DOHH2 (cell line): ENCODE measurements at regions not wholly inside any gene's neighbourhood (a gene's known extent, or its start where the extent isn't known, plus 50 kb on each side); places are given as distances from the start of the nearest gene placed in this dataset.

Experiments
- H3F3A ChIP-seq: fragments of 200-600 bp; sonication (generic), shearing (Covaris generic); 2 replicates; pipeline ENCODE4 v1.6.0; 2016; ENCODE audit warnings: antibody characterized with exemption, mild to moderate bottlenecking; ENCODE audit not compliant: control insufficient read depth, insufficient read depth
- H3K27ac ChIP-seq: fragments of 200-600 bp; sonication (generic); 2 replicates; pipeline ENCODE4 v1.5.1; 2014; ENCODE audit warnings: low read depth, mild to moderate bottlenecking, low read length, moderate library complexity
- H3K27me3 ChIP-seq: fragments of 200-600 bp; sonication (generic); 2 replicates; pipeline ENCODE4 v1.6.1; 2014; ENCODE audit warnings: mild to moderate bottlenecking, low read length, mixed read lengths; ENCODE audit not compliant: control insufficient read depth
- H3K36me3 ChIP-seq: fragments of 200-600 bp; sonication (generic); 2 replicates; pipeline ENCODE4 v1.6.1; 2014; ENCODE audit warnings: mild to moderate bottlenecking, low read length, moderate library complexity, mixed read lengths; ENCODE audit not compliant: control insufficient read depth
- H3K4me1 ChIP-seq: fragments of 200-600 bp; sonication (generic); 2 replicates; pipeline ENCODE4 v1.6.1; 2014; ENCODE audit warnings: mild to moderate bottlenecking, low read length, mixed read lengths; ENCODE audit not compliant: control insufficient read depth
- H3K4me2 ChIP-seq: fragments of 200-600 bp; sonication (generic); 2 replicates; pipeline ENCODE4 v1.6.0; 2014; ENCODE audit warnings: mild to moderate bottlenecking, low read length, moderate library complexity
- H3K4me3 ChIP-seq: fragments of 200-600 bp; sonication (generic); 2 replicates; pipeline ENCODE4 v1.5.1; 2014; ENCODE audit warnings: mild to moderate bottlenecking, low read length, mixed read lengths
- H3K79me2 ChIP-seq: fragments of 200-600 bp; sonication (generic); 2 replicates; pipeline ENCODE4 v1.6.1; 2014; ENCODE audit warnings: mild to moderate bottlenecking, low read length, mixed read lengths; ENCODE audit not compliant: control insufficient read depth
- H3K9me2 ChIP-seq: fragments of 200-600 bp; sonication (generic); replicated peaks from 2 replicates; pipeline ENCODE4 v1.6.1; 2014; ENCODE audit warnings: mild to moderate bottlenecking, low read length, mixed read lengths; ENCODE audit not compliant: control insufficient read depth
- H3K9me3 ChIP-seq: fragments of 200-600 bp; sonication (generic); 2 replicates; pipeline ENCODE4 v1.6.1; 2014; ENCODE audit warnings: antibody characterized with exemption, low read length, mixed read lengths; ENCODE audit not compliant: control insufficient read depth, insufficient read depth
- H4K20me1 ChIP-seq: fragments of 200-600 bp; sonication (generic); 2 replicates; pipeline ENCODE4 v1.6.0; 2014; ENCODE audit warnings: low read depth, mild to moderate bottlenecking, antibody characterized with exemption, low read length, moderate library complexity; ENCODE audit not compliant: control insufficient read depth, insufficient read depth
- EZH2phosphoT487 ChIP-seq: fragments of 200-600 bp; sonication (generic); IDR thresholded peaks from 2 replicates; pipeline ENCODE4 v1.6.1; 2017; ENCODE audit warnings: borderline replicate concordance, mild to moderate bottlenecking, antibody characterized with exemption, low read length, moderate library complexity, mixed read lengths
- TF ChIP-seq, protein P1 (sequence below): fragments of 200-600 bp; sonication (generic); IDR thresholded peaks from one replicate; pipeline ENCODE4 v1.5.1; 2014; ENCODE audit warnings: antibody characterized with exemption, mild to moderate bottlenecking, low read depth, low read length; ENCODE audit not compliant: poor library complexity, severe bottlenecking

DNA sequence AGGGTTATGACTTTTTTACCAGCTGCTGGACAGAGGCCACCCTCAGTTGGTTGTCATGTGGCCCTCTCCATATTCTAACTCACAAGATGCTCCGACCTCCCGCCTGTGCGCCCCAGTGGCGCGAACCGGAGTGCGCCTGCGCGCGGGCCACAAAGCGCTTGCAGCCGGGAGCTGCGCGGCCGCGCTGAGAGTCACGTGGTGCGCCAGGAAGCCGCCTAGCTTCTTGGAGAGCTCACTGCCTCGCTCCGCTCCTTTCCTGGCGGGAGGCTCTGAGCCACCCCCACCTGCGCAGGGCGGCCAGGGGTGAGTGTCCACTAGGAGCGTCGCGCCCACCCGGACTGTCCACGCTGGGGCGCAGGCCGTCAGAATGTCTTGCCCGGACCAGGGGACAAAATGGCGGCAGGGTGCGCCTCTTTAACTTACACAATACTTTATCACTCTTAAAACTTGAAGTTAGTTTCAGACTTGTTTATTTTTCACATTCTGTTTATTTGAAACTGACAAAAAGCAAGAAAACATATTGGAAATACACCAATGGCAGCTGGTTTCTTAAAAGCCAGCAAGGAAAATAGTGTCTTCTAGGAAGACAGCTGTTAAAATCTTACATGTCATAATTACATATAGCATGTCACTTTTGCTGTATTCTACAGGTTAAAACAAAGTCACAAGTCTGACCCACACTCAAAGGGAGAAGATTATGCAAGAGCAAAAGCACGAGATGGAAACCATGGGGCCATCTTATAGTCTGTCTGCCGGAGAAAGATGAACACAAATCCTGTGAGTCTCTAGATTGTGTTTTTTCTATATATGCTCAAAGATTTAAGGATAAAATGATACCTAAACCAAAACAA lies 357.9 kb downstream of the CNTNAP4 start:
- Histone ChIP-seq H3F3A (no peaks in the 10 kb centered on the region), H3K27ac (no peak overlapping the region), H4K20me1 (no peaks in the 10 kb centered on the region), H3K4me3 (no peak overlapping the region), H3K79me2 (no peaks in the 10 kb centered on the region), H3K36me3 (no peaks in the 10 kb centered on the region), H3K4me1 (0 out of 2 replicates have a peak, but pooled peaks cover 3% of the 10 kb centered on the region), H3K27me3 (no peaks in the 10 kb centered on the region), H3K9me2 (no peaks in the 10 kb centered on the region), H3K9me3 (no peaks in the 10 kb centered on the region), H3K4me2 (no peak overlapping the region)
- TF ChIP-seq EZH2phosphoT487: no peak
- TF ChIP-seq, protein P1, sequence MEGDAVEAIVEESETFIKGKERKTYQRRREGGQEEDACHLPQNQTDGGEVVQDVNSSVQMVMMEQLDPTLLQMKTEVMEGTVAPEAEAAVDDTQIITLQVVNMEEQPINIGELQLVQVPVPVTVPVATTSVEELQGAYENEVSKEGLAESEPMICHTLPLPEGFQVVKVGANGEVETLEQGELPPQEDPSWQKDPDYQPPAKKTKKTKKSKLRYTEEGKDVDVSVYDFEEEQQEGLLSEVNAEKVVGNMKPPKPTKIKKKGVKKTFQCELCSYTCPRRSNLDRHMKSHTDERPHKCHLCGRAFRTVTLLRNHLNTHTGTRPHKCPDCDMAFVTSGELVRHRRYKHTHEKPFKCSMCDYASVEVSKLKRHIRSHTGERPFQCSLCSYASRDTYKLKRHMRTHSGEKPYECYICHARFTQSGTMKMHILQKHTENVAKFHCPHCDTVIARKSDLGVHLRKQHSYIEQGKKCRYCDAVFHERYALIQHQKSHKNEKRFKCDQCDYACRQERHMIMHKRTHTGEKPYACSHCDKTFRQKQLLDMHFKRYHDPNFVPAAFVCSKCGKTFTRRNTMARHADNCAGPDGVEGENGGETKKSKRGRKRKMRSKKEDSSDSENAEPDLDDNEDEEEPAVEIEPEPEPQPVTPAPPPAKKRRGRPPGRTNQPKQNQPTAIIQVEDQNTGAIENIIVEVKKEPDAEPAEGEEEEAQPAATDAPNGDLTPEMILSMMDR: no peak

DNA sequence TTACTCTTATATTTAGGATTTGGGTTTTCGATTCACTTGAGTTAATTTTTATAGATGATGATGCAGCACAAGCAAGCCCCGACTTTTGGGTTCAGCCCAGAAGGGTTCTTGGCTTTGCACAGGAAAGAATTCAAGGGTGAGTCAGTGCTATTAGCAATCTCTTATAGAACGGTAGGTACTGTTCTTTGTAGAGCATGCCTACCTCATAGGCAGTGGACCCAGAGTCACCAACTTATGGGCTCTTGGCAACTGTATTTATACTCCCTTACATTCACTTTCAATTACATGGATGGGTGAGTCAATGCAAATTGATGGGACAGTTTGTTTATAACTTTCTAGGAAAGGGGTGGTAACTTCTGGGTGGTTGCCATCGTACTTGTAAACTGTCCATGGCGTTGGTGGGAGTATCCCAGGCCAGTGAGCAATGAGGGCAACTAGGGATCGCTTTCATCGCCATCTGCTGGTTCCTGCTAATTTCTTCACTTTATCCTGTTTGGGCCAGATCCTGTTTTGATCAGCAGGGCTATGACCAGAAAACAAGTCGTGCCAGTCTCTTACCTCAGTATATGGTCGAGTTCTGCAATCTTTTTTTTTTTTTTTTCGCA lies 362.6 kb downstream of the CNTNAP4 start:
- H3K79me2 ChIP-seq: no peaks in the 10 kb centered on the region
- no peak overlapping the region for H3K4me3 ChIP-seq
- no peak for TF ChIP-seq EZH2phosphoT487
- TF ChIP-seq, protein P1: peak; percentile 56
- no peaks in the 10 kb centered on the region for H3K9me3 ChIP-seq
- H4K20me1 ChIP-seq: no peaks in the 10 kb centered on the region
- H3K4me2 ChIP-seq: no peak overlapping the region
- H3K9me2 ChIP-seq: no peaks in the 10 kb centered on the region
- no peaks in the 10 kb centered on the region for H3F3A ChIP-seq
- no peaks in the 10 kb centered on the region for H3K27me3 ChIP-seq
- H3K36me3 ChIP-seq: no peaks in the 10 kb centered on the region
- 0 out of 2 replicates have a peak, but pooled peaks cover 3% of the 10 kb centered on the region for H3K4me1 ChIP-seq
- no peak overlapping the region for H3K27ac ChIP-seq

DNA sequence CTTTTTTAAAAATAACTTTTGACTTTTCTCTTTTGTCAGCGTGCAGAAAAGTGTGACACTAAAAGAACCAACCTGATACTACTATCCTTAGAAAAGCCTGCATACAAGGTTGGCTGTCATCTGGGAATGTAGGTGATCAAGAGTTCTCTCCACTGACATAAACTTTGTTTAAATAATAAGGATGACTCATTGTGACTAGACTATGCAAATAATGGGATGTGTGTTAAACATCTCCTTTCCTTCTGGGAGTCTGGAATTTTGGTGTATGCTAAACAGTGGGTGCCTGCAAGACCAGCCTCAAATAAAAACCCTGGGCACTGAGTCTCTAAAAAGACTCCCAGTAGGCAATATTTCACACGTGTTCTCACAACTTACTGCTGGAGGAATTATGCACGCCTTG lies 373.4 kb downstream of the CNTNAP4 start:
- H4K20me1 ChIP-seq: no peaks in the 10 kb centered on the region
- no peaks in the 10 kb centered on the region for H3K9me3 ChIP-seq
- no peak overlapping the region for H3K4me3 ChIP-seq
- no peaks in the 10 kb centered on the region for H3K4me1 ChIP-seq
- no peaks in the 10 kb centered on the region for H3F3A ChIP-seq
- no peaks in the 10 kb centered on the region for H3K27me3 ChIP-seq
- no peak overlapping the region for H3K27ac ChIP-seq
- no peaks in the 10 kb centered on the region for H3K79me2 ChIP-seq
- no peak overlapping the region for H3K4me2 ChIP-seq
- H3K9me2 ChIP-seq: no peaks in the 10 kb centered on the region; the same call in 1 of the 2 replicates
- TF ChIP-seq, protein P1: no peak
- no peak for TF ChIP-seq EZH2phosphoT487
- H3K36me3 ChIP-seq: no peaks in the 10 kb centered on the region
